ENCODE measurements at regions not wholly inside any gene's neighbourhood (a gene's known extent, or its start where the extent isn't known, plus 50 kb on each side); places are given as distances from the start of the nearest gene placed in this dataset.

GRCh38 chr14:98888927-98889835 lies 382.8 kb downstream of the BCL11B start:
- no peak for DNase-seq

- no peak for DNase-seq
Measured at GRCh38 chr14:98889836-98890185, 382.2 kb downstream of the BCL11B start.

DNA sequence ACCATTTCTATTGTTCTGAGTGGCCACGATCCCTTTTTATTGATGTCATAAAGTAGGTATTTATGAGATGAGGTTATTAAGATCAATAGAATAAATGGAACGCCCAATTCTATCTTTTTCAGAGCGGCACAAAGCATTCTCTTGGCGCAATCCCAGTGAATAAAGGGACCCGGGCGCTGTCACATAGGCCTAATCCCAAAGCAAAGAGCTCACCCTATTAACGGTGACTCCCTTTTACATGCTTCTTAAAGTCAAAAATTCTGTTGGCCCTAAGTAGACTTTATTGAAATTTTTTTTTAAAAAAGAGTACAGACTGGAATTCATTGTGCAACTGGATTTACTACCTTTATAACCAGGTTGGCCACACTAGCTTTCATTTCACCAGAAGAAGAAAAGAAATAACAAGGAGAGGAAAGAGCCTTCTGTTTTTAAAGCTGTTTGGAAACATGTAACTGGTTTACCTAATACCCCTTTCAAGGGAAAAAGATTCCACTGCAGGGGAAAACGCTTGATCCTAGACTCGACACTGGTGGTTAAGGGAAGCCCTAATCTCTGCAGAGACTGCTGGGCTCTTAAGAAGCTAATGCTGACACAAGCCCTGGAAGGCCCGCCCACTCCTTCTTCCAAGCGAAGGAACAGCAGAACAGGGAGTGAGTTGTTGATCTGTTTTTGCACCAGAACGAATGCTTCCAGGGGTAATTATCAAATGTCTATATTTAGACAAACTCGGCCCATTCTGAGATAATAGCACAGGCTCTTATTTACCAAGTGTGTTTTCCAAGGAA lies 381.2 kb downstream of the BCL11B start:
- DNase-seq, result no peak

DNA sequence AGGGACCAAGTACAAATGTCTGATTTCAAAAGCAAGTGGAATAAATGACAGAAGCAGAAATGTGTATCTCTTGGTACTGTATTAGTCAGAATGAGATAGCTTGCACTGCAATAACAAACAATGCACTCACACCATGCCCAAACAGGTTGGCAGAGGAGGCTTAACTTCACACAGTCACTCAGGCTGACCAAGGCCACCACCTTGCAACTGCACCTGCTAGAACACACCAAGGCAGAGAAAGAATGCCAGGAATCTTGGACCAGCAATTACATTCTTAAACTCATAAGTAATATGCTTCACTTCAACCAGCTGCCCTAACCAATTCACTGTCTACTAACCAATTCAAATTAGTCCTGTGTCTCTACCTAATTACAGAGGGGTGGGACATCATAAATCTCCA lies 378.3 kb downstream of the BCL11B start:
- no peak for DNase-seq

GRCh38 chr14:98894600-98894999 lies 377.4 kb downstream of the BCL11B start:
- DNase-seq, result no peak

GRCh38 chr14:98896449-98896848 lies 375.5 kb downstream of the BCL11B start:
- DNase-seq, result no peak

- no peak for DNase-seq
Measured at GRCh38 chr14:98897605-98898309, 374.2 kb downstream of the BCL11B start.

- no peak for DNase-seq
Measured at GRCh38 chr14:98899441-98899840, 372.6 kb downstream of the BCL11B start.

DNA sequence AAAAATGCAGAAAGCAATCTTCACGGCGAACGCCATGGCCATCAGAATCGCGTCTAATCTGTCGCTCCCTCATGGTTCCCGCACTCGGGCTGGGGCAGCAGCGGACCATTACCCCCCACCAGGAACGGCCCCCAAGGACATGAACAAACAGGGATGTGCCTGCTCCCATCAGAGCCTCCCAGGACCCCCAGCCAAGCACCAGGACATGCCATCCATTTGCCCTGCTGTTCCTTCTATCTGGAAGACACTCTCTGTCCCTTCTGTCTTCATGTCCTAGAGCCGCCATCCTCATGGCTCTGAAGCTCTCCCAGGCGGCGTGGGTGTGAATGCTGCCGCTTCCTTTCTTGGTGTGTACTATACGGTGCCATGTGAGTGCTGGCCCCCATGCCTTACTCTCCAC lies 371.8 kb downstream of the BCL11B start:
- no peak for DNase-seq

GRCh38 chr14:98900798-98901197 lies 371.2 kb downstream of the BCL11B start:
- DNase-seq, result no peak

- DNase-seq, result no peak
Measured at GRCh38 chr14:98901511-98902205, 370.3 kb downstream of the BCL11B start.

GRCh38 chr14:98903371-98903770 lies 368.6 kb downstream of the BCL11B start:
- no peak for DNase-seq

DNA sequence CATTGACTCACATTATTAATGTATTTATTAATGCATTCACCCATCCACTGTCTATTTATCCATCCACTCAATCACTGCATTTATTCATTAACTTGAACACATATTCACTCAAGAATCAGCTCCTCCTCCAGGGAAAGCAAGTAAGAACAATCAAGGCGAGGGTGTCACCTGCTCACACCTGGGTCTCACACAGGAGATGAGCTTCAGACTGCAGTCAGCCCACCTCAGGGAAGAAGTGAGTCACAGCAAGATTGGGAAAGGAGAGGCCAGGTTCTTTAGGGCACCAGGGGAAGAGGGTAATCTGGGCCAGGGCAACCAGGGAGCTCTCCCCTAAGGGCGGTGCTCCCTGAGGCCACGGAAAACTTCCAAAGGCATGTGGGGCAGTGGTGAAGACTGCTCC lies 367.3 kb downstream of the BCL11B start:
- DNase-seq, result no peak

DNA sequence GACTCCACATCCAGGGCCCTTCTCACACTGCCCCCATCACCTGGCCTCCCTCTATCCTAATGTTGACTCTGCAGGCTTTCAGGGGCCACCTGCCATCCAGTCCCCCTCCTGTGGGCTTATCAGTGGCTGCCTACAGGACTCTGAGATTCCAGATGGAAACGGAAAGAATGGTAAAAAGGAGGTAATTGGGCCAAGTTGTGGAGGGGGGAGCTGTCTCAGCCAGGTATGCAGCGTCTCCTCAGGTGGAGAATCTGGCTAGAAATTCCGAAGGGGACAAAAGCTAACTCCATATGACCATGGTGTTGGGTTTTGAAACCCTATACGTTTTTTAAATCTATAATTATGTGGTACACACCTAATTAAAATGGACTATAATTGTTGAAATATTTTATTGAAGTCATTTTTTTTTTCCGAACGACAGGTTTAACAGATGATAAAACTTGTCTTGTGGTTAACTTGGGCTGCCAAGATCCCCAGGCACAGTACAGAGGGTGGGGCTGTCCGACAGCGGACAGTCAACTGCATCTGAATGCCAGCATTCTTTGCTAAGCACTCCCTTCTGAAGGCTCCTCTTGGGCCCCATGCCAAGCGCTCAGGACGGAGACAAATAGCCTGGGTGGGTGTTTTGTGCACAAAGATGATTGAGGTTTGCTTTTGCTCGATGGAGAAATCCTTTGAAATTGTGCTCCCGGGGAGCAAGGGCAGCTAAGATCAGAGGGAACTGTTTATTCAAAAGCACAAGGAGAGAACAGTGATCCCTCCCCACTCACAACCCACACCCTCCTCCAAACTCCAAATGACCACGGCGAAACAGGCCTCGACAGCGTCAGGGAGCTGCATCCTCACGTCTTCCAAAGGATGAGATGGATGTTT lies 365.6 kb downstream of the BCL11B start:
- no peak for DNase-seq

GRCh38 chr14:98907271-98907670 lies 364.7 kb downstream of the BCL11B start:
- DNase-seq, result no peak

DNA sequence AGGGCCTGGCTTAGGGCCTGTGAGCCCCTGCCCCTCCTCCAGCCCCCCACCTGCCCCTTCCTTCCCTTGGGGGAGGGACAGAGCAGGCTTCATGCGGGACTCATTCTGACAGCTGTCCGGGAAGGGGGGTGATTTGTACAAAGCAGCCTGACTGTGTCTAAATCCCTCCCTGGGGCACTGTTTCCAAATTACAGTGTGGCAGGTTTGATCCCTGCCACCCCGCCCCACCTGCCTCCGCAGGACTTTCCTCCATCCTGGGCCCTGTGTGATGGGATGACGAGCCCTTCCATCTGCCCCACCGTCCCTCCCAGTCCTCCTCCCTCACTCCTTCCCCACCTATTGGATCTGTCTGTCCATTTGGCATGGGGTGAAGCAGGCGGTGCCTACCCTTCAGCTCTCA lies 363.9 kb downstream of the BCL11B start:
- no peak for DNase-seq

- DNase-seq, result no peak
Measured at GRCh38 chr14:98909251-98909944, 362.6 kb downstream of the BCL11B start.

GRCh38 chr14:98910061-98910460 lies 361.9 kb downstream of the BCL11B start:
- no peak for DNase-seq

- DNase-seq, result no peak
Measured at GRCh38 chr14:98912655-98913054, 359.3 kb downstream of the BCL11B start.

DNA sequence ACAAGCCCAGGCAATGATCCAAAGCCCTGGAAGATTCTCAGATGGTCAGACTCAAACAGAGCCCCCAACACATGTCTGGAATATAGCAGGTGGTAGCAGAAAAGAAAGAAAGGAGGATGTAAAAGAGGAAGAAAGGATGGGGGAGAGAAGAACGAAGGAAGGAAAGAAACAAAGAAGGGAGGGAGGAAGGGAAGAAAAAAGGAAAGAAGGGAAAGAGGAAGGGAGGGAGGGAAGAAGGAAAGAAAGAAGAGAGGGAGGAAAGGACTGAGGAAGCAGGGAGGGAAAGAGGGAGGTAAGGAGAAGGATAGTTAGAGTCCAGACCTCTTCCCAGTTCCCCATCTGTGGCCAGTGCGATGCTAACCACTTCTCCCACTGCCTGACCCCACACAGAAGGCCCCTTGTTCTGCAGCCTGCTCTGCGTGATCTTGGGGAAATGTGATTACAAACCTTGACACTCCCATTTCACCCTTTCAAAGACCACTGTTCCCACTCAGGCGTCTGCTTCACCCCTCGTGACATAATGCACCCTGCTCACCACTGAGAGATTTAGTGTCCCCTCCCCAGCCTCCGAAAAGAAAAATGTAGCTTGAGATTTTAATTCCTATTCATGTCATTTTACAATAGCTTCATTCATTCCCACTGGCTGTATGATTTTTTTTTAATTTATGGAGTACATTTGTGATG lies 357.9 kb downstream of the BCL11B start:
- DNase-seq, result no peak

- no peak for DNase-seq
Measured at GRCh38 chr14:98914942-98915341, 357.1 kb downstream of the BCL11B start.
